HG03521 (cell line): ENCODE measurements at regions not wholly inside any gene's neighbourhood (a gene's known extent, or its start where the extent isn't known, plus 50 kb on each side); places are given as distances from the start of the nearest gene placed in this dataset.

ENCODE experiments used
- ATAC-seq: cut with Tn5 transposase; IDR thresholded peaks from one replicate; pipeline ENCODE4 v1.9.1; 2021; ENCODE audit warnings: mild to moderate bottlenecking, moderate library complexity; ENCODE audit not compliant: unreplicated experiment

DNA sequence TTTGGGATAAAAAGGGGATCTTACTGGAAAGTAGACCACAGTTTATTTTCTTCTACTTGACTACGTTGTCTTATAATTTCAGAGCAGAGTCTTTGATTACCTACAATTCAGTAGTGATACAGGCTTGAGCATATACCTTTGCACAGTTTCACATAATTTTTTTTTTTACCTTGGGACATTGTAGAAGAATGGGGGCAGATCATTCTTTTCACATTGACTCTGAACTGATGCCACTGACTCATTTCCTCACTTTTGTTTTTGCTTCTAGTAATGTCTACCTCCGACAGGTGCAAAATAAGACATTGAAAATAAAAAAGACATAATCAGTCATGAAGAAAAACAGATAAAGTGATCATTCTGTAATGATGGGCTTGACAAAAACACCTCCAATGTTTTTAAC, 688.3 kb upstream of the CHORDC1 start:
- ATAC-seq, result no peak

DNA sequence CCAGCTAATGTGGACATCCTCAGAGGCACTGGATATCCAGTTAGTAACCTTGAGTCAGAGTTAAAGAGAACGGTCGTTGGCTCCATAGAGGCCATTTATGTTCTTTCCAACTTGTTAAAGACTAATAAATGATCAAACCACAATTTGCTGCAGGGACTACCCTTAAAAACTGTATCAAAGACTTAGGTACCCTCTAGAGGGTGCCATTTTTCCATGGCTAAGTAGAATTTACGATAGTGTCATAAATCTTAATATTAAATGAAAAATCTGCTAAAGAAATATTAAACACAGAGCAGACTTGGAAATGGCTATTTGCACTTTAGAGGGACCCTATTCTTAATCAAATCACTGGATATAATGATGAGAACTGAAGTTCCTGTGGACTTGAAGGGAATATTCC, 685.2 kb upstream of the CHORDC1 start:
- ATAC-seq, result no peak

DNA sequence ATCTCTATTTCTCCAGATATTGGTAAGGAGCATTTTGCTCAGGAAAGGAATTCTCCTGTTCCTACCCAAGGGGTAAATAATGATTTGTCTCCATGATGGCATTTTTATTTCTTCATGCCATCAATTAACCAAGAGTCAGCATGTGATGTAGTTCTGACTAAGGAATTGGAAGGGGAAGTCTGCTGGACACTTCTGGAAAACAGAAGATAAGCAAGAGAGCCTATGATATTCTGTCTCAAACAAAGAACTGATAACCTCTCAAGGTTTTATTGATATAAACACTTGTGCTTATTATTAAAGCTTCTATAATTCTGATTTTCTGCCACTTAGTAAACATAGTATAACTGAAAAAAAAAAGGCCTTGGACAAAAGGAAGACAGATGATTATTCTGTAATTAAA, 673.0 kb upstream of the CHORDC1 start:
- no peak for ATAC-seq

DNA sequence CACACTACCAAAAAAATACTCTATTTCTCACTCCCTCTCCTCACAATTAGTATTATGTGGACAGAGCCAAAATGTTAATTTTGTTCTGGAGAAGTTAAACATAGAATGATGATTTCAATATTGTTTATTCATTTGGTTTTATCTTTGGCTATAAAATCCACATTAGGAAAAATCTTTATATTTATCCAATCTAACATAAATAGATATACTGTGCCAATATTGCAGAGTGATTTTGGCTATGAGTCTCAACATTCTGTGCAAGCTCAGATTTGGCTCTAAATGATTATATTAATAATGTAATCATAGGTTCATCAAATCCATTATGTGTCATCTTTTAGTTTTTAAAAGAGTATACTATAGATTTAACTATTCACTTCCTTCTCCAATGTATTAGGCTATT, 667.5 kb upstream of the CHORDC1 start:
- no peak for ATAC-seq

DNA sequence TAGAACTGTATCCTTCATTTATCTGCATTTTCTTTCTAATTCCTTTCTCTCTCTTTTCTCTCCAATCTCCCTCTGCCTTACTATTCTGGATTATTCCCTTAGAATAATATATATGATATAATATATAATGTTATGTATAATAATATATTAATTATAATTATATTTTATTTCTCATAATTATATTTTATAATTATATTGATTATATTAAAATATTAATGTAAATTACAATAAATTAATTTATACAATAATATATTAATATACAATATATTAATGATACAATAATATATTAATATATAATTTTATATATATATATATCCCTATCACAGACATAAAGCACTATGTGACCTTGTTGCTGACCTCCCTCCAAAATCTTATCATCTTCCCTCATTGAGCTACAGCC, 661.3 kb upstream of the CHORDC1 start:
- ATAC-seq, result no peak

DNA sequence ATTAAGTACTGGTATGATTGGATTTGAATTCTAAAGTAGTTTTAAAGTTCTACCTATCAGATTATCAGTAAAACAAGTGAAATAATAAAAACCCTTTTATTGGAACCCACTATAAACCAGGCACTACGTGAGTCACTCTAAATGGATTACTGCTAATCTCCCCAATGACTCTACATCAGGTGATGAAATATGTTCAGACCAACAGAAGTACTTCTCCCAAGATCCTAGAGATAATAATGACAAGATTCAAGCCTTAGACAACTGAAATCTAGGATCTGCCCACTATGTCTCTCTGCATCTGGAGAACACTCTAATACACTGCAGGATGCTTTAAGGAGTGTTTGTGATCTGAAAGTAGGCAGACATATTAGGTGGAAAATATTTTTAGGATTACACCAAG, 652.1 kb upstream of the CHORDC1 start:
- ATAC-seq, result no peak

DNA sequence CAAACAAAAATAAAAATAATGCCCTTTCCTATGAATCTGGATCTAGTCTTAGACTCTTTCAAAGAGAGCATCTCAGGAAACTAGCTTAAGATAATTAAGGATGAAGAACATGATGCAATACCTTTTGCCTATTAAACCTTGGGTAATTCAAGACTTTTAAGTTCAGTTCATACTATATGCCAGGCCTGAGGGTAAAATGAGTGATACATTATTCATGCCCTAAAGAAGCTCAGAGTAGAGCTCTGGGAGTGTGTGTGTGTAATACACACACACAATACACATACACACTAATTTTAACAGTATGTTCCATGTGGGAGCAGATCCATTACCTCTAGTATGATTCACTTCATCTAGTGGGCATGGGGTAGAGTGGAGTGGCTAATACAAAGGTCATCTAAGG, 651.4 kb upstream of the CHORDC1 start:
- no peak for ATAC-seq

DNA sequence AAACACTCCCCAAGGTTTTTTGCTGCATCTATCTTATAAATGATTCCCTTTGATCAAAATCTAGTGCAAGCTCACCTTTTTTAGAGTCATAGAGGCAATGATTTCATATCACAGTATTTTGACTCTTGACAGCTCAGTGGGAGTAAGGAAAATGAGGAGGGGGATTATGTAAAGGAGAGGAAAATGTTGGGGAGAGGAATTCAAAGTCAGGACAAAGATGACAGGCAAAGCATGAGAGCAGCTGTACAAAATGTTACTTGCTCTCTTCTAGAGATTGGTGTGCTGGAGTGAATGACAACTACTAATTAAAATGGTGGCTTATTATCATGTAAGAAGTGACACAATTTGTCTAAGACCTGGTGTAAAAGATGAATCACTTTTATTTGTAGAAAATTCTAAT, 644.6 kb upstream of the CHORDC1 start:
- no peak for ATAC-seq

DNA sequence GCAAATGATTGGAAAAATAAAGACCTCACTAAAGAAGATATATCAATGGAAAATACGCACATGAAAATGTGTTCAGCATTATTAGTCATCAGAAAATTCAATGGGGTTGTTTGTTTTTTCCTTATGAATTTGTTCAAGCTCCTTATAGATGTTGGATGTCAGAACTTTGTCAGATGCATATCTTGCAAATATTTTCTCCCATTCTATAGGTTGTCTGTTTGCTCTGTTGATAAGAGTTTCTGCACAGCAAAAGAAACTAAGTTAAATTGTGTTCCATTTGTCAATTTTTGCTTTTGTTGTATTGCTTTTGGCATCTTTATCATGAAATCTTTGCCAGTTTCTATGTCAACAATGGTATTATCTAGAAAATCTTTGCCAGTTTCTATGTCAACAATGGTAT, 633.9 kb upstream of the CHORDC1 start:
- no peak for ATAC-seq

DNA sequence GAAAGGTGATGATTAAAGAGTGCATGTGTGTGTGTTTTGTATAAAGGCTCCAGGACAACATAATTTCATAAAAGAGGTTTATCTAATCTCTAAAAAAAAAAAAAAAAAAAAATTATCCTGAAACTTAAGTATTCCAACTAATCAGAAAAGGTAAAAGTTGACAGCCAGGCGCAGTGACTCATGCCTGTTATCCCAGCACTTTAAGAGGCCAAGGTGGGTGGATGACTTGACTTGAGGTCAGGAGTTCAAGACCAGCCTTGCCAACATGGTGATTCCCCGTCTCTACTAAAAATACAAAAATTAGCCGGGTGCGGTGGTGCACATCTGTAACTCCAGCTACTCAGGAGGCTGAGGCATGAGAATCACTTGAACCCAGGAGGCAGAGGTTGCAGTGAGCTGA, 632.7 kb upstream of the CHORDC1 start:
- no peak for ATAC-seq

DNA sequence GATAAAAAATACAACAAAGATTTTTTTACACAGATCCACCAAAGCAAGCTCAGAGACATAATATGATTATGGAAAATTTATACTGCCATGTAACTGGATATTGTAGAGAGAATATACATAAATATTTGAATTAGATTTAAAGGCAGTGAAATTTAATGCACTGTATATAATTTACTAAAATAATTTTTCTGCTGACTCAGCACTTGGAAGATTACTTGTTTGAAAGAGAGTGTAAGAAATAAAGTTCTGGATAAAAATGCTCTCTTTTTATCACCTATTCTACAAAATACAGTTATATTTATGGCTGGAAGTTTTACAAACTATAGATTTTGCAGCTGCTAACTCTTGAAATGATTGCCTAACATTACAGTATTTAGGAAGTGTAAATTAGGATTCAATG, 628.3 kb upstream of the CHORDC1 start:
- ATAC-seq, result no peak

DNA sequence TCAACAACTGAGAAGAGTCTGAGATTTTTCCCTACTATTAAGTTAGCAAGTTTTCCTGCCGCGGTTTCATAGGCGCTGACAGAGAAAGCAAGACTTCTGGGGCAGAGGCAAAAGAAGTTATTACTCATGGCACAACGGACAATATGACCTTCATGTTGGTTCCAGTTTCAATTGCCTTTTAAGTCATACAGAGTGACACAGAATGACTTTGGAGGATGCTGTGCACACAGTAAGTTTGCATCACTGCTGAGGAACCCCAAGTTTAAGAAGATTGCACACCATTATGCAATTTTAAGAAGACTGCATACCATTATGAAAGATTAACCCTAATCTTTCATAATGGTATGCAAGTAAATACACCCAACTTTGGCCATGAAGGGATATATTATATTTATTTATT, 626.5 kb upstream of the CHORDC1 start:
- no peak for ATAC-seq

DNA sequence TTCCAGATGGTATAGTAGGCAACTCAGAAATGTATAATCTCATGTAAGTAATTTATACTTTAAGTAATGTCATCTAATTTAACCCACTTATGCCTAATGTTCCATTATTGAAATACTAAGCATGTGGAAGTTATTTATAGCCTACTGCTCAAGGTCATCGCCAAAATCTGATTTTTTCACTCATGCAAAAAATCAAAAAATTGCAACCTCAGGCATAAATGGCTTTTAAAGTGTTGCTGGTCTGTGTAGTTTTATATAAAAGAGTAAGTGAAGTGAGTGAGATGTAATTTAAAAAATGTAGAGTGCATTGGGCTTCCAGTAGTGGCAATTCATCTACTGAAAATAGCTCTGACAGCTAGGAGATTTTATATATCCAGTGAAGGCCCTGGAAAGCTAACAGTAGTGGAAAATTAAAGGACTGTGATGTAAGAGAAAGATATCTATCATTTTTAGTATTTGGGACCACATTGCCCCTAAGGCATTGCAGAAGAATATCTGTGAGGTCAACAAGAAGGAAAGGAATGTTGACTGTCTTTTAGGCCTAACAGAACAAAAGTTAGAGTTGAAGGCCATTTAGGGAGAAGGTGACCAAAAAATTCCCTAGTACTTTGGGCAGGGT, 624.5 kb upstream of the CHORDC1 start:
- ATAC-seq, result no peak

DNA sequence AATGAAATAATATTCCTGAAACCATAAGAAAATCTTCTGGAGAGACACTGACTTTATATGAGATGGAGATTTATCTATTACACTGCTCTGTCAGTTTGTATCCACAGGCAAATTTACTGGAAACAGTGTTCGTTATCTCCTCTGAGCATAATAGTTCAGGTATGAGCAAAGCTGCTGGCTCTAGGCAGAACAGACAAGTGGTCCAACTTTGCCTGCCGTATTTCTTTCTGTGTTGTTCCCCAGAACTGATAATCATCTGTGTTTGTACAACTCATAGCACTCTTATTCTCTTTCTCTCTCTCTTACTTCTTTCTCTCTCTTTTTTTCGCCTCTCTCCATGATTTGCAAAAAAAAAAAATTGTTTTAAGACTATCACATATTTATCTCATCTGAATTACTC, 623.8 kb upstream of the CHORDC1 start:
- ATAC-seq, result no peak

DNA sequence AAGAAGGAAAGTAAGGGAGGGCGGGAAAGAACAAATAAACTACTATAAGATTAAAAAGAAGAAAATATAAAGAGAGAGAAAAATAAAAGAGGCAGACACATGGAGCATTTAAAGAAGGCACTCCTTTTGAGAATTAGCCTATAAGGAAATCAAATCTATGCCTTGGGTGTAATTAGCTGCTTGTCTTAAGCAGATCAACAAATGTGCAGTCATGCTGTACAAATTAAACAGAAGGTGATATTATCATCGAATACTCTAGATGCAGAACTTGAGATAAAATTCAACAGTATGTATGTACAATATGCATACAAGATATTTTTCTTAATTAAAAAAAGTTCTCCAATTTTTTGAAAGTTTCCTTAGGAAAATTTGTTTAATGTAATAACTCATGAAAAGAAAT, 623.0 kb upstream of the CHORDC1 start:
- no peak for ATAC-seq

DNA sequence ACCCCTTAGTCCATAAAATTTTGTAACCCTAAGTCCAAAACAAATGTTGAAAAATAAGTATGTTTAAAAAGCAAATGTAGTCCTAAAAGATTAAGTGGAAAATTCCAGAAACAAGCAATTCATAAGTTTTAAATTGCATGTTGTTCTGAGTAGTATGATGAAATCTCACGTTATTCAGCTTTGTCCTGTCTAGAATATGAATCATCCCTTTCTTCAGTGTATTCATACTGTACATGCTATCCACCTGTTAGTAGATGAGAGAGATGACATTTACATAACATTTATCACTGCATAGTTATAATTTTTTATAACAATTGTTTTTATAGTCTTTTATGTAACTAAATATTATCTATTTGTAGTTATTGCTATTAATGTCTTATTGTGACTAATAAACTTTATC, 622.3 kb upstream of the CHORDC1 start:
- no peak for ATAC-seq

DNA sequence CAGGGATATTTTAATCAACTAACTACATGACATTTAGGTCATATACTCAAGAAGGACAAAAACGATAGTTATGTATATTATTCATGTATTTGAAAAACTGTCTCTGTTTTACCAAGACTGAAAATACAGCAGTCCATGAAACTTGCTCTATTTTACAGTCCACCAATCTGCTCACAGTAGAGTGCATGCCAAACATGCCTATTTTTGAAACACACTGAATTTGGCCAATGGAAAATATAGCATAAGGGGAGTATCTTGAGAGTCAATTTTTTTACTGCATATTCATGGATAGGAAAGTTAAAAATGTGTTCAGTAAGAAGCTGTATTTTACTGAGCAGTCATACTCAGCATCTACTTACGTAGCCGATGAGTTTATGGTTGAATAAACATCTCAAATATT, 621.2 kb upstream of the CHORDC1 start:
- ATAC-seq, result no peak

DNA sequence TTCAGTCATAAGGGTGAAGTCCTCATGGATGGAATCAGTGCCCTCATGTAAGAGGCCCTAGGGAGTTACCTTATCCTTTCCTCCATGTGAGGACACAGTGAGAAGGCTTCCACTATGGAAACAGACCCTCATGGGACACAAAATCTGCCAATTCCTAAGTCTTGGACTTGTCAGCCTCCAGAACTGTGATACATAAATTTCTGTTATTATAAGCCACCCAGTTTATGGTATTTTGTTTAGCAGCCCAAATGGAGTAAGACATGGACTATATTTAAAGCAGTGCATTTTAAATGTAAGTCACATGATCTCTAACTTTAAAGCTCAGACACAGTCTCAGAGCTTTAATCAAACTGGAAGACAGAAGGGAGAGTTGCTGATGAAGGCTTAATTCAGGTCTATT, 619.8 kb upstream of the CHORDC1 start:
- ATAC-seq, result no peak

DNA sequence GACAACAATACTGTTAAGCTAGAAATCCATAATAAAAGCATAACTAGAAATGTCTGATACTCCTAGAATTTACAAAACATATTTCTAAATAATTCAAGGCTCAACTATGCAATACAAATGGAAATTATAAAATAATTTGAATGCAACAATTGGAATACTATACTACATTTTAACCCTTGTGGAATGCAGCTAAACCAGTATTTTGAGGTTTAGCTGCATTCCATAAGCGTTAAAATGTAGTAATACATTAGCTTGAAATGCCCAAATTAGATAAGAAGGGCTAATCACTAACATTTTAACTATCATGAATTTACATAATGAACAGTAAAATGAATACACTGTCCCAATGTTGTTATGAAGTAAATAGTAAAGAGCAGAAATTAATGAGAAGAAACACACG, 617.2 kb upstream of the CHORDC1 start:
- ATAC-seq, result no peak

DNA sequence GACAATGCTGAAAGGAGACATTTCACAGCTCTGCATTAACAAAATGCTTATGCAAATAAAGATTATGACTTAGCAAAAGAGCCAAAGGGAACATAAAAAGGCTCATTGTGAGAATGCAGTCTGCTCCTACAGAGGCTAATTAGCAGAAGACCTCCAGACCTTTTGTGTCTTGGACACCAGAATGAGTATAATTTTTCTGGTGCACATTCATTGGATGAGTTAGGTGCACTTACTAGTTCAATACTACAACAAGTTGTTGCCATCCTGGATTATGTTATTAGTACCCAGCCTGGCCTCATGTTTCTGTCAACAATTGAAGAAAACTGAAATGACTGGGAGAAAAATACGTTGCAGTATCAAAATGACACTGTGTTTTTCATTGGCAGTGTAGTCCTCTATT, 613.2 kb upstream of the CHORDC1 start:
- no peak for ATAC-seq

DNA sequence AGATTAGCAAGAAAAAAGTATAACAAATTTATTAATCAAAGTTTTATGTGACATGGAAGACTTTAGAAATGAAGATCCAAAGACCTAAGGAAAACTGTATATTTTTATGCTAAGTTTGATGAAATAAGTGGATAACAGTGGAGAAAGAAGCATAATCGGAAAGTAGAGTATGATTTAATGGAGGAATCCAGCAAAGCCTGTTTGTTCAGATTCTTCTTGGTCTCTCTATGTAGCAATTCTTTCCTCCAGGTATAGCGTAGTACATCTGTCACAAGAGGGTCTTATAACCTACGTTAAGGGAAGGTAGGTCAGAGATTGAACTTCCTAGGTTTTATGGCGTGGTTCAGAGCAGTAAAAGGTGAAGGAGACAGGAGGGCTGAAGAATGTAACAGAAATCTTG, 600.6 kb upstream of the CHORDC1 start:
- no peak for ATAC-seq

DNA sequence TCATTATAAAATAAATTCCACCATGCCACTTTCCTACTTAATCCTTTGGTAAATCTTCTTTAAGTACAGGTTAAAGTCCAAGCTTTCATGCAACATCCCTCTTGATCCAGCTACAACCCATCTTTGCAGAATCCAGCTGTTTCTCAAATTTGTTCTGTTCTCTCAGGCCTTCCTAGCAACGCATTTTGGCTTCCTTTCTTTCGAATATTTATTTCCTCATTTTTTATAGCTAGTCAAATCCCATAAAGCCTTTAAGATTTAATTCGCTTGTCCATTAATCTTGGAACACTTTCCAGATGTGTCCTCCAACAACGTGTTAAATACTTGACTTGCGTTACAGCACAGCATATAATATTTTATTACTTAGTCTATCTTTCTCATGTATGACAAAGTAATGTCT, 600.1 kb upstream of the CHORDC1 start:
- no peak for ATAC-seq

DNA sequence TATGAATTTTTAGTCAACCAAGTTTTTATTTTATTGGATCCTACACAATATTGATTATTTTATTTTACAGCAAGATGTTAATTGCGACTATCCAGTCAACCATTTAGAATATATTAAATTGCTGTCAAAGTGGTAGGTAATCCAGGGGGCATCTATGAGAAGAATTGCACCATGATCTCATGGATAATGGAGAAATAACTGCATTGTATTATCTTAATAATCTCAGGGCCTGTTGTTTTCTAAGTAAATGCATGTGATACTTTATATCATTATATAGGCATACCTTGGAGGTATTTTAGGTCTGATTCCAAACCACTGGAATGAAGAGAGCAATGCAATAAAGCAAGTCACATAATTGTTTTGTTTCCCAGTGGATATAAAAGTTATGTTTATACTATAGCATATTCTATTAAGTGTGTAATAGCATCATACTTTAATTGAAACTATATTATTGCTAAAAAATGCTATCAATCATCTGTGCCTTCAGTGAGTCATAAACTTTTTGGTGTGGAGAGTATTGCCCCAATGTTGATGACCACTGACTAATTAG, 595.4 kb upstream of the CHORDC1 start:
- ATAC-seq, result no peak
